Middle frontal gyrus (tissue), 1 donor: ENCODE measurements at regions not wholly inside any gene's neighbourhood (a gene's known extent, or its start where the extent isn't known, plus 50 kb on each side); places are given as distances from the start of the nearest gene placed in this dataset.
"Not testable (repeated sequence)": the region's sequence is repeated elsewhere in the genome, so short reads cannot be mapped to it uniquely, and the experiment has no call there.

Experiments
- DNase-seq: peaks from one replicate; pipeline ENCODE4 v3.0.0-alpha.2; 2015; ENCODE audit warnings: low spot score; ENCODE audit errors: extremely low spot score

- peak; percentile 36 for DNase-seq
These were observed 53.6 kb downstream of the ARF6 start for GRCh38 chr14:49946320-49947141.

GRCh38 chr14:49947506-49947905 is 54.6 kb downstream of the ARF6 start:
- DNase-seq, result no peak

- DNase-seq, result no peak
These were observed 57.7 kb downstream of the ARF6 start for GRCh38 chr14:49950275-49951228.

- no peak for DNase-seq
These were observed 58.3 kb downstream of the ARF6 start for GRCh38 chr14:49951229-49951607.

GRCh38 chr14:49951691-49952345 is 58.9 kb downstream of the ARF6 start:
- DNase-seq, result no peak

GRCh38 chr14:49953196-49953595 is 60.3 kb downstream of the ARF6 start:
- no peak for DNase-seq

GRCh38 chr14:49954171-49954631 is 61.3 kb downstream of the ARF6 start:
- no peak for DNase-seq

GRCh38 chr14:49955024-49955423 is 62.1 kb downstream of the ARF6 start:
- no peak for DNase-seq

- DNase-seq, result no peak
These were observed 64.4 kb downstream of the ARF6 start for GRCh38 chr14:49957089-49957852.

- no peak for DNase-seq
These were observed 67.0 kb downstream of the ARF6 start for GRCh38 chr14:49959822-49960408.

- DNase-seq, result no peak
These were observed 67.6 kb downstream of the ARF6 start for GRCh38 chr14:49960453-49960852.

GRCh38 chr14:49961270-49962222 is 68.7 kb downstream of the ARF6 start:
- no peak for DNase-seq

GRCh38 chr14:49962621-49963020 is 69.7 kb downstream of the ARF6 start:
- no peak for DNase-seq

- DNase-seq, result not testable (repeated sequence)
These were observed 72.3 kb downstream of the ARF6 start for GRCh38 chr14:49965068-49965651.

- no peak for DNase-seq
These were observed 73.5 kb downstream of the ARF6 start for GRCh38 chr14:49966304-49966809.

GRCh38 chr14:49966971-49967630 is 74.2 kb downstream of the ARF6 start:
- no peak for DNase-seq

GRCh38 chr14:49969961-49970360 is 77.1 kb downstream of the ARF6 start:
- no peak for DNase-seq

GRCh38 chr14:49970474-49971147 is 77.7 kb downstream of the ARF6 start:
- no peak for DNase-seq
